PC-9 (cell line): ENCODE measurements at regions not wholly inside any gene's neighbourhood (a gene's known extent, or its start where the extent isn't known, plus 50 kb on each side); places are given as distances from the start of the nearest gene placed in this dataset.

Experiments used
- BruUV-seq: library from RNA; stranded (reverse); fragments of 400-500 nt; replicated peaks from 2 replicates; lab custom pipeline; 2021; lab: Mats Ljungman, UMichigan
- CTCF ChIA-PET: fragments of 300-600 bp; sonication (Branson Sonifier 250); formaldehyde crosslinking; loops from one replicate; lab custom pipeline; 2022; ENCODE audit warnings: antibody characterized with exemption; lab: Charles Lee
- POLR2A ChIA-PET: fragments of 300-600 bp; sonication (Branson Sonifier 250); formaldehyde crosslinking; loops from one replicate; lab custom pipeline; 2022; ENCODE audit warnings: antibody characterized with exemption; ENCODE audit not compliant: unreplicated experiment; lab: Charles Lee
- DNase-seq, 2 experiments: peaks; one replicate each; pipeline versions ENCODE4 v3.0.0 to v3.0.0-alpha.2; 2015 to 2022; ENCODE audit warnings: mixed read lengths in 1 of 2
- H2AFZ ChIP-seq: fragments of 200-600 bp; sonication (generic); 2 replicates; pipeline ENCODE4 v1.8.1; 2017; ENCODE audit warnings: antibody characterized with exemption
- H3F3A ChIP-seq: fragments of 200-600 bp; sonication (generic); 2 replicates; pipeline ENCODE4 v1.8.1; 2017; ENCODE audit warnings: antibody characterized with exemption, mild to moderate bottlenecking, low read depth; ENCODE audit not compliant: insufficient read depth
- H3K27ac ChIP-seq: fragments of 200-600 bp; sonication (generic); 2 replicates; pipeline ENCODE4 v1.6.1; 2016; ENCODE audit warnings: mixed run types
- H3K27me3 ChIP-seq: fragments of 200-600 bp; sonication (generic); 2 replicates; pipeline ENCODE4 v1.6.1; 2016; ENCODE audit warnings: low read depth, mixed run types; ENCODE audit not compliant: insufficient read depth
- H3K36me3 ChIP-seq: fragments of 200-600 bp; sonication (generic); 2 replicates; pipeline ENCODE4 v1.6.1; 2016; ENCODE audit warnings: low read depth, mixed run types
- H3K4me1 ChIP-seq: fragments of 200-600 bp; sonication (generic); replicated peaks from 2 replicates; pipeline ENCODE4 v1.6.1; 2016; ENCODE audit warnings: mixed run types; ENCODE audit not compliant: insufficient read depth
- H3K4me2 ChIP-seq: fragments of 200-600 bp; sonication (generic); 2 replicates; pipeline ENCODE4 v1.6.1; 2017; ENCODE audit warnings: mixed run types
- H3K4me3 ChIP-seq: fragments of 200-600 bp; sonication (generic); 2 replicates; pipeline ENCODE4 v1.6.1; 2016; ENCODE audit warnings: mixed run types
- H3K79me2 ChIP-seq: fragments of 200-600 bp; sonication (generic); 2 replicates; pipeline ENCODE4 v1.6.1; 2017; ENCODE audit warnings: low read depth, mixed run types
- H3K9me2 ChIP-seq: fragments of 200-600 bp; sonication (generic); 2 replicates; pipeline ENCODE4 v1.8.1; 2017; ENCODE audit warnings: mild to moderate bottlenecking; ENCODE audit not compliant: insufficient read depth
- H3K9me3 ChIP-seq: fragments of 200-600 bp; sonication (generic); 2 replicates; pipeline ENCODE4 v1.8.1; 2016; ENCODE audit warnings: low read depth; ENCODE audit not compliant: insufficient read depth
- H4K20me1 ChIP-seq: fragments of 200-600 bp; sonication (generic); 2 replicates; pipeline ENCODE4 v1.8.1; 2017; ENCODE audit not compliant: insufficient read depth
- CTCF ChIP-seq: fragments of 200-600 bp; sonication (generic); conservative IDR thresholded peaks from 2 replicates; pipeline ENCODE4 v1.6.1; 2017; ENCODE audit warnings: mixed run types, antibody characterized with exemption, mild to moderate bottlenecking, moderate library complexity
- EZH2 ChIP-seq: fragments of 200-600 bp; sonication (generic); IDR thresholded peaks from 2 replicates; pipeline ENCODE4 v1.8.0; 2017; ENCODE audit warnings: antibody characterized with exemption, low read depth
- intact Hi-C: fragments of 100-400 bp; cut with micrococcal nuclease; formaldehyde crosslinking; loops from one replicate; pipeline ENCODE4 v1.10.0; 2022; ENCODE audit not compliant: unreplicated experiment

GRCh38 chr11:112770033-112770432, 191.2 kb upstream of the NCAM1 start:
- H3K9me3 ChIP-seq = no peaks in the 10 kb centered on the region
- H2AFZ ChIP-seq = no peak overlapping the region
- DNase-seq = no peak
- H3K4me2 ChIP-seq = no peak overlapping the region
- H3K27ac ChIP-seq = no peak overlapping the region
- ChIA-PET POLR2A (no interaction called here), CTCF (no interaction called here)
- no peaks in the 10 kb centered on the region for H3K79me2 ChIP-seq
- H3K9me2 ChIP-seq = no peaks in the 10 kb centered on the region
- H3K4me3 ChIP-seq = no peak overlapping the region
- H3K36me3 ChIP-seq = no peaks in the 10 kb centered on the region
- no peaks in the 10 kb centered on the region for H3F3A ChIP-seq
- no peak for TF ChIP-seq EZH2
- TF ChIP-seq CTCF = no peak
- H3K27me3 ChIP-seq = peaks cover 30% of the 10 kb centered on the region; the same call in 1 of the 2 replicates
- no peaks in the 10 kb centered on the region for H3K4me1 ChIP-seq
- no TSS peak for BruUV-seq
- no peaks in the 10 kb centered on the region for H4K20me1 ChIP-seq
- intact Hi-C loops = no loop called here

GRCh38 chr11:112770487-112770886, 190.7 kb upstream of the NCAM1 start:
- Histone ChIP-seq H3K27me3 (peaks cover 33% of the 10 kb centered on the region; the same call in 1 of the 2 replicates), H3K36me3 (no peaks in the 10 kb centered on the region), H4K20me1 (no peaks in the 10 kb centered on the region), H2AFZ (no peak overlapping the region), H3K4me3 (no peak overlapping the region), H3K27ac (no peak overlapping the region), H3F3A (no peaks in the 10 kb centered on the region), H3K4me1 (no peaks in the 10 kb centered on the region), H3K79me2 (no peaks in the 10 kb centered on the region), H3K9me3 (no peaks in the 10 kb centered on the region), H3K4me2 (no peak overlapping the region), H3K9me2 (no peaks in the 10 kb centered on the region)
- TF ChIP-seq CTCF (no peak), EZH2 (no peak)
- ChIA-PET CTCF (no interaction called here), POLR2A (no interaction called here)
- intact Hi-C loops = no loop called here
- BruUV-seq = no TSS peak
- DNase-seq = no peak

GRCh38 chr11:112771851-112772250, 189.4 kb upstream of the NCAM1 start:
- Histone ChIP-seq H4K20me1 (no peaks in the 10 kb centered on the region), H3K27ac (no peak overlapping the region), H3K4me3 (no peak overlapping the region), H3K79me2 (no peaks in the 10 kb centered on the region), H3K9me3 (no peaks in the 10 kb centered on the region), H3K4me2 (no peak overlapping the region), H3K9me2 (no peaks in the 10 kb centered on the region), H2AFZ (no peak overlapping the region), H3K27me3 (peaks cover 41% of the 10 kb centered on the region; the same call in 1 of the 2 replicates), H3F3A (no peaks in the 10 kb centered on the region), H3K36me3 (no peaks in the 10 kb centered on the region), H3K4me1 (no peaks in the 10 kb centered on the region)
- no TSS peak for BruUV-seq
- TF ChIP-seq EZH2 (no peak), CTCF (no peak)
- ChIA-PET CTCF (no interaction called here), POLR2A (no interaction called here)
- intact Hi-C loops = no loop called here
- DNase-seq = no peak
